ENCODE measurements at regions not wholly inside any gene's neighbourhood (a gene's known extent, or its start where the extent isn't known, plus 50 kb on each side); places are given as distances from the start of the nearest gene placed in this dataset.
"Not testable (repeated sequence)": the region's sequence is repeated elsewhere in the genome, so short reads cannot be mapped to it uniquely, and the experiment has no call there.

GRCh38 chr13:22757530-22758120 lies 423.2 kb upstream of the SGCG start:
- no peak for DNase-seq (ENCODE audit: low read depth)

GRCh38 chr13:22758245-22758644 lies 422.5 kb upstream of the SGCG start:
- no peak for DNase-seq (ENCODE audit: low read depth)

GRCh38 chr13:22761709-22762108 lies 419.1 kb upstream of the SGCG start:
- DNase-seq (ENCODE audit: low read depth), result no peak

GRCh38 chr13:22765547-22765946 lies 415.2 kb upstream of the SGCG start:
- no peak for DNase-seq (ENCODE audit: low read depth)

- DNase-seq (ENCODE audit: low read depth), result no peak
These were observed 409.9 kb upstream of the SGCG start for GRCh38 chr13:22770891-22771290.

- DNase-seq (ENCODE audit: low read depth), result no peak
These were observed 407.3 kb upstream of the SGCG start for GRCh38 chr13:22773465-22773864.

- no peak for DNase-seq (ENCODE audit: low read depth)
These were observed 404.2 kb upstream of the SGCG start for GRCh38 chr13:22776394-22777186.

- no peak for DNase-seq (ENCODE audit: low read depth)
These were observed 403.6 kb upstream of the SGCG start for GRCh38 chr13:22777207-22777606.

- DNase-seq (ENCODE audit: low read depth), result no peak
These were observed 391.7 kb upstream of the SGCG start for GRCh38 chr13:22789027-22789593.

- no peak for DNase-seq (ENCODE audit: low read depth)
These were observed 390.9 kb upstream of the SGCG start for GRCh38 chr13:22789916-22790315.

GRCh38 chr13:22793598-22794134 lies 387.1 kb upstream of the SGCG start:
- no peak for DNase-seq (ENCODE audit: low read depth)

- no peak for DNase-seq (ENCODE audit: low read depth)
These were observed 380.0 kb upstream of the SGCG start for GRCh38 chr13:22800526-22801401.

GRCh38 chr13:22801402-22802003 lies 379.3 kb upstream of the SGCG start:
- no peak for DNase-seq (ENCODE audit: low read depth)

- DNase-seq (ENCODE audit: low read depth), result no peak
These were observed 368.0 kb upstream of the SGCG start for GRCh38 chr13:22812793-22813192.

- DNase-seq (ENCODE audit: low read depth), result not testable (repeated sequence)
These were observed 367.0 kb upstream of the SGCG start for GRCh38 chr13:22813531-22814377.

- DNase-seq (ENCODE audit: low read depth), result not testable (repeated sequence)
These were observed 366.3 kb upstream of the SGCG start for GRCh38 chr13:22814433-22814832.

- no peak for DNase-seq (ENCODE audit: low read depth)
These were observed 359.2 kb upstream of the SGCG start for GRCh38 chr13:22821589-22821988.

- DNase-seq (ENCODE audit: low read depth), result no peak
These were observed 355.6 kb upstream of the SGCG start for GRCh38 chr13:22825186-22825585.

GRCh38 chr13:22828081-22828480 lies 352.7 kb upstream of the SGCG start:
- no peak for DNase-seq (ENCODE audit: low read depth)

- DNase-seq (ENCODE audit: low read depth), result no peak
These were observed 344.3 kb upstream of the SGCG start for GRCh38 chr13:22836475-22836874.

All from activated T-cell treated with anti-CD3 and anti-CD28 coated beads for 24 hours (primary cell).